Skeletal muscle cell (primary cell): ENCODE measurements at regions not wholly inside any gene's neighbourhood (a gene's known extent, or its start where the extent isn't known, plus 50 kb on each side); places are given as distances from the start of the nearest gene placed in this dataset.

Experiments
- DNase-seq: peaks from one replicate; pipeline ENCODE4 v3.0.0-alpha.2; 2010; ENCODE audit warnings: low read depth
- H3K4me3 ChIP-seq: 2 replicates; pipeline ENCODE4 v1.5.1; 2011; ENCODE audit warnings: low read depth, mild to moderate bottlenecking, control low read depth, low read length, moderate library complexity

DNA sequence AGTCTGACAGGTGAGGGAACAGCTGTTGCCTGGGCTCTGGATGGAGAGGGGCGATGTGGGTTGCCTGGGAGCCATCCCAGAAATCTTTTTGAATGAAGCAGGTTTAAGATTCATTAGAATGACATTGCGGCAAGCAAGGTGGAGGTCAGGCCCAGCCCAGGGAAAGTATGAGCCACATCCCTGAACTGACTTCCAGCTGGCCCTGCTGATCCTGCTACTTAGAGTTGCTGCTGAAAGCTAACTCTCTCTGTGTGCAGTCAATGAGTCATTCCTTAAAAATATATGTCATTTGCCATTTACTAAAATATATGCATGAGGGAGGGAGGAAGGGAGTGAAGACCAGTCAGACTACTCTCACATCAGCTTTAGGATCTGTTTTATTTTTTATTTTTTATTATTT is 54.3 kb upstream of the RAB3GAP2 start:
- no peak overlapping the region for H3K4me3 ChIP-seq
- DNase-seq: no peak

DNA sequence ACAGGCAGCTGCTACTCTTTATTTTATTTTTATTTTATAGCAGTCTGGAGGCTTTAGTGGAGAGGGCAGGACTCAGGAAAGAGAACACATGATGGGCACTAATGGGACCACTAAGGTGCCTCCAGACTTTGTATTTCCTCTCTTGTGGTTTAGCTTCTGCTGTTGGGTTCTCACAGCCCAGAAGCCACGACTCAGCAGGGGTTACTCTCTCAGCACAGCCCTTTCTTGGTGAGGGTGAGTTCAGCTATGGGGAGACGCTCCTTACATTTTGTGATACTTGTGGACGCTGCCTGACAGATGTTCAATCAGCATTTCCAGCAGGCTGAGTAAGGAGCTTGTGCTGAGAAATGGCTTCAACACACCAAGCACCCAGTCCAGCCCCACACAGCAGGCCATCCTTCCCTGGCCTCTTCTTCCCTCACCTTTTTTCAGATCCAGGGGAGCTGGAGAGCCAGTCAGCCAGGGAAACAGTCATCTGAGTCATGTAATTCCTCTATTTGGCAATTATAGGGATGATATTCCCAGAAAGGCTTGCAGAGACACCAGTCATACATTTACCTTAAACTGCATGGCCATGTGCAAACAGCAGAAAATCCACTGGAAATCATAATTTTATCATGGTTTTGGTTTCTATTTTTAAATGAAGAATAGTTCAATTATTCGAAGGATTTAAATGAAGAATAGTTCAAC is 53.2 kb upstream of the RAB3GAP2 start:
- DNase-seq: no peak
- H3K4me3 ChIP-seq: no peak overlapping the region

DNA sequence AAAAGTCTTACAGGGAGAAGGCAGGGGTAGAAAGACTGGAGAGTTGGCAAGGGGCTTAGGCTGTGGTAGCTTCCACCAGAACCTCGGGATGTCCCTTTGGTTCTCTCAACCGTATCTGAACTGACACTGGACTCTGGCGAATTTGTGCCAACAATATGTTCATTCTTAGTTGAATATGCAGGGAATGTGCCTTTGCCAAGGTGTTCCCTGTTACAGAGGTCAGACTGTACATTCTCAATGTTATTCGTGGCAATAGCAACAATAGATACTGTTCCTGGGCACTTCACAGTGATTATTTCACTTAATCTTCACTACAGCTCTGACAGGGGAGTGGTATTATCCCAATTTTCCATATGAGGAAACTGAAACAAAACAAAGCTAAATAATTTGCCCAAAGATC is 51.5 kb upstream of the RAB3GAP2 start:
- H3K4me3 ChIP-seq: no peak overlapping the region
- no peak for DNase-seq

DNA sequence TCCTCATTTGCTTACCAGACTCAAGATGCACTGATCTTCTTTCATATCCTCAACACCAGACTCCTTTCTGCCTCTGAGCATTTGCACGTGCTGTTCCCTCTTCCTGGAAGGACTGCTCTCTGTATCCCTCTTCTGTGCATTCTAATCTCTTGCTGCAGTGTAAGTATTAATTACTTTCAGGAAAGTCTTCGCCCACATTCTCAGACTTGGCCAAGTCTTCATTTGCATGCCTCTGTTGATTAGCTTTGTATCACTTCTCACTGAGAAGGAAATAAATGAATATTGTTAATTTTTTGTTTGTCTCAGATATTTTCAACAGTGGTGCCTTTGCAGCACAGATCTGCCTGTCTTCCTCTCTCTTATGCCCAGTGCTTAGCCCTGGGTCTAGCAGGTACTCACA is 50.3 kb upstream of the RAB3GAP2 start:
- no peak for DNase-seq
- no peak overlapping the region for H3K4me3 ChIP-seq
